Neural progenitor cell (in vitro differentiated cells): ENCODE measurements at regions not wholly inside any gene's neighbourhood (a gene's known extent, or its start where the extent isn't known, plus 50 kb on each side); places are given as distances from the start of the nearest gene placed in this dataset.

Experiments
- EZH2 ChIP-seq: fragments of 200-600 bp; sonication (generic); IDR thresholded peaks from 2 replicates; pipeline ENCODE4 v1.6.1; 2017; ENCODE audit warnings: antibody characterized with exemption, mild to moderate bottlenecking, moderate library complexity
- TF ChIP-seq, protein P1 (sequence below): fragments of 200-600 bp; sonication (generic); IDR thresholded peaks from 2 replicates; pipeline ENCODE4 v1.5.1; 2017; ENCODE audit warnings: antibody characterized with exemption, mild to moderate bottlenecking

DNA sequence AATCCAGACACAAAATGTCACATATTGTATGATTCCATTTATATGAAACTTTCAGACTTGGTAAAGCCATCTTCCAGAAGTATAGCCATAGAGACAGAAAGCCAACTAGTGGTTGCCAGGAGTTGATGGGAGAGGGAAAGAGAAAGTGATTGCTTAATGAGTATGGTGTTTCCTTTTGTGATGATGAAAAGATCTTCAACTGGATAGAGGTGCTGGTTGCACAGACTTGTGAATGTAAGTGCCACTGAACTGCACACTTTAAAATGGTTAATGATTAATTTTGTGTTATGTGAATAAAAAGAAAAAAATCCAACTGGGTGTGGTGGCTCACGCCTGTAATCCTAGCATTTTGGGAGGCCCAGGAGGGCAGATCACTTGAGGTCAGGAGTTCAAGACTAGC is 135.3 kb upstream of the SLC1A4 start:
- TF ChIP-seq, protein P1, sequence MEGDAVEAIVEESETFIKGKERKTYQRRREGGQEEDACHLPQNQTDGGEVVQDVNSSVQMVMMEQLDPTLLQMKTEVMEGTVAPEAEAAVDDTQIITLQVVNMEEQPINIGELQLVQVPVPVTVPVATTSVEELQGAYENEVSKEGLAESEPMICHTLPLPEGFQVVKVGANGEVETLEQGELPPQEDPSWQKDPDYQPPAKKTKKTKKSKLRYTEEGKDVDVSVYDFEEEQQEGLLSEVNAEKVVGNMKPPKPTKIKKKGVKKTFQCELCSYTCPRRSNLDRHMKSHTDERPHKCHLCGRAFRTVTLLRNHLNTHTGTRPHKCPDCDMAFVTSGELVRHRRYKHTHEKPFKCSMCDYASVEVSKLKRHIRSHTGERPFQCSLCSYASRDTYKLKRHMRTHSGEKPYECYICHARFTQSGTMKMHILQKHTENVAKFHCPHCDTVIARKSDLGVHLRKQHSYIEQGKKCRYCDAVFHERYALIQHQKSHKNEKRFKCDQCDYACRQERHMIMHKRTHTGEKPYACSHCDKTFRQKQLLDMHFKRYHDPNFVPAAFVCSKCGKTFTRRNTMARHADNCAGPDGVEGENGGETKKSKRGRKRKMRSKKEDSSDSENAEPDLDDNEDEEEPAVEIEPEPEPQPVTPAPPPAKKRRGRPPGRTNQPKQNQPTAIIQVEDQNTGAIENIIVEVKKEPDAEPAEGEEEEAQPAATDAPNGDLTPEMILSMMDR, result no peak
- no peak for TF ChIP-seq EZH2
